HepG2 (cell line): ENCODE measurements at regions not wholly inside any gene's neighbourhood (a gene's known extent, or its start where the extent isn't known, plus 50 kb on each side); places are given as distances from the start of the nearest gene placed in this dataset.

ENCODE experiments used
- ATAC-seq: fragments of 200-7000 bp; cut with Tn5 transposase; 3 replicates; pipeline ENCODE4 v1.9.1; 2020; ENCODE audit warnings: mild to moderate bottlenecking, moderate library complexity
- BruUV-seq: library from RNA; stranded (reverse); fragments of 400-500 nt; replicated peaks from 2 replicates; lab custom pipeline; 2021; lab: Mats Ljungman, UMichigan
- CTCF ChIA-PET: fragments of 300-600 bp; formaldehyde crosslinking; extraction: SDS; loops from one replicate; lab custom pipeline; 2021; ENCODE audit warnings: low total read pairs, inconsistent platforms, low intra/inter-chr PET ratio; lab: Yijun Ruan, JAX
- POLR2A ChIA-PET: fragments of 350-600 bp; sonication (Branson Sonifier 250); formaldehyde crosslinking; loops from one replicate; lab custom pipeline; 2020; ENCODE audit warnings: antibody characterized with exemption, inconsistent platforms; lab: Yijun Ruan, JAX
- DNase-seq: peaks from one replicate; pipeline ENCODE4 v3.0.0-alpha.2; 2015; ENCODE audit warnings: low spot score
- FAIRE-seq: peaks from 3 replicates; lab custom pipeline; 2011; peaks lifted over from hg19 to GRCh38; lab: Jason Lieb, UNC
- H2AFZ ChIP-seq: one replicate; pipeline ENCODE4 v1.6.1; 2011; ENCODE audit warnings: low read length, inconsistent platforms
- H3K27ac ChIP-seq: fragments of 300-600 bp; 3 replicates; pipeline ENCODE4 v1.8.0; 2011; ENCODE audit warnings: mixed run types, mild to moderate bottlenecking, mixed read lengths, low read length, inconsistent platforms; ENCODE audit not compliant: insufficient read depth; ENCODE audit errors: extremely low read length
- H3K27me3 ChIP-seq, 2 experiments: fragments of 200-600 bp in 1 of 2; 2 replicates in 1 of 2; 3 replicates in 1 of 2; pipeline versions ENCODE4 v1.6.0 to v1.8.0; 2011; ENCODE audit warnings: low read length in 2 of 2, mild to moderate bottlenecking in 2 of 2, moderate library complexity in 2 of 2, inconsistent platforms in 1 of 2; ENCODE audit not compliant: insufficient read depth in 2 of 2, control insufficient read depth in 1 of 2
- H3K36me3 ChIP-seq, 2 experiments: fragments of 200-600 bp in 1 of 2; replicated peaks in 1 of 2; 2 replicates in 1 of 2; 3 replicates in 1 of 2; pipeline versions ENCODE4 v1.5.1 to v1.8.0; 2011; ENCODE audit warnings: low read length in 2 of 2, inconsistent platforms in 1 of 2; ENCODE audit not compliant: insufficient read depth in 2 of 2, control insufficient read depth in 1 of 2
- H3K4me1 ChIP-seq: 2 replicates; pipeline ENCODE4 v1.5.1; 2012; ENCODE audit warnings: low read length, inconsistent platforms; ENCODE audit not compliant: insufficient read depth
- H3K4me2 ChIP-seq: 2 replicates; pipeline ENCODE4 v1.6.0; 2011; ENCODE audit warnings: low read depth, low read length, inconsistent platforms
- H3K4me3 ChIP-seq, 3 experiments: fragments of 200-600 bp in 1 of 3; sonication (generic), shearing (Covaris generic) in 1 of 3; replicated peaks in 1 of 3; 2 replicates each; pipeline ENCODE4 v1.5.1; 2011 to 2016; ENCODE audit warnings: low read length in 3 of 3, inconsistent platforms in 2 of 3, low read depth in 2 of 3, mild to moderate bottlenecking in 2 of 3, control low read depth in 1 of 3, mixed read lengths in 1 of 3; ENCODE audit not compliant: insufficient read depth in 1 of 3
- H3K79me2 ChIP-seq: one replicate; pipeline ENCODE4 v1.6.1; 2011; ENCODE audit warnings: low read length, inconsistent platforms; ENCODE audit not compliant: insufficient read depth
- H3K9ac ChIP-seq: 2 replicates; pipeline ENCODE4 v1.6.0; 2011; ENCODE audit warnings: mild to moderate bottlenecking, low read depth, low read length, inconsistent platforms; ENCODE audit not compliant: insufficient read depth
- H3K9me3 ChIP-seq: 2 replicates; pipeline ENCODE4 v1.5.1; 2012; ENCODE audit warnings: mild to moderate bottlenecking, low read length
- H4K20me1 ChIP-seq: 2 replicates; pipeline ENCODE4 v1.6.0; 2011; ENCODE audit warnings: inconsistent platforms, mild to moderate bottlenecking, low read length, moderate library complexity; ENCODE audit not compliant: insufficient read depth
- BRCA1 ChIP-seq: sonication (generic); formaldehyde crosslinking; IDR thresholded peaks from 2 replicates; pipeline ENCODE4 v1.4.0; 2020; ENCODE audit warnings: missing genetic modification reagents
- CBX5 ChIP-seq: sonication (generic); formaldehyde crosslinking; IDR thresholded peaks from 2 replicates; pipeline ENCODE4 v1.4.0; 2020; ENCODE audit warnings: missing genetic modification reagents, borderline replicate concordance
- FIP1L1 ChIP-seq: fragments of 200-400 bp; formaldehyde crosslinking; IDR thresholded peaks from 2 replicates; pipeline ENCODE4 v1.6.1; 2018; ENCODE audit warnings: low read depth, mild to moderate bottlenecking, low read length, moderate library complexity, borderline replicate concordance; ENCODE audit not compliant: insufficient read depth
- LCORL ChIP-seq, 2 experiments: fragments of 450-650 bp in 1 of 2; sonication (generic) in 1 of 2; formaldehyde crosslinking in 1 of 2; IDR thresholded peaks; 2 replicates each; pipeline versions ENCODE4 v1.5.0 to v1.6.1; 2017 to 2020; ENCODE audit warnings: antibody characterized with exemption in 1 of 2, missing genetic modification reagents in 1 of 2
- REL ChIP-seq: sonication (generic); formaldehyde crosslinking; conservative IDR thresholded peaks from 2 replicates; pipeline ENCODE4 v1.8.0; 2022; ENCODE audit warnings: mild to moderate bottlenecking, missing genetic modification reagents, moderate library complexity
- SIX1 ChIP-seq: sonication (generic); formaldehyde crosslinking; IDR thresholded peaks from 2 replicates; pipeline ENCODE4 v1.4.0; 2020; ENCODE audit warnings: missing genetic modification reagents, borderline replicate concordance
- ZNF124 ChIP-seq: sonication (generic); formaldehyde crosslinking; IDR thresholded peaks from 2 replicates; pipeline ENCODE4 v1.4.0; 2020; ENCODE audit warnings: missing genetic modification reagents
- ZNF264 ChIP-seq: sonication (generic); formaldehyde crosslinking; IDR thresholded peaks from 2 replicates; pipeline ENCODE4 v1.4.0; 2020; ENCODE audit warnings: missing genetic modification reagents
- ZNF589 ChIP-seq: sonication (generic); formaldehyde crosslinking; conservative IDR thresholded peaks from 2 replicates; pipeline ENCODE4 v1.8.0; 2022; ENCODE audit warnings: mild to moderate bottlenecking, moderate library complexity, missing genetic modification reagents
- ZNF720 ChIP-seq: sonication (generic); formaldehyde crosslinking; IDR thresholded peaks from 2 replicates; pipeline ENCODE4 v1.4.0; 2020; ENCODE audit warnings: missing genetic modification reagents
- ZNF816 ChIP-seq: sonication (generic); formaldehyde crosslinking; IDR thresholded peaks from 2 replicates; pipeline ENCODE4 v1.8.0; 2022; ENCODE audit warnings: missing genetic modification reagents, mild to moderate bottlenecking, borderline replicate concordance
- ZSCAN12 ChIP-seq: sonication (generic); formaldehyde crosslinking; IDR thresholded peaks from 2 replicates; pipeline ENCODE4 v1.9.0; 2021; ENCODE audit warnings: mild to moderate bottlenecking, missing genetic modification reagents
- WGBS: methylation state at CpG from one replicate; pipeline ENCODE4 v1.1.6; 2017; ENCODE audit warnings: low lambda C conversion rate; 5-methylcytosine and 5-hydroxymethylcytosine counted together
- in situ Hi-C: cut with HindIII; loops from 2 replicates; pipeline ENCODE4 v1.10.0; 2017; ENCODE audit warnings: low pct_unique_long_range_greater_than_20kb; ENCODE audit not compliant: extremely low pct_ligation_motif_present
- intact Hi-C: fragments of 100-400 bp; cut with micrococcal nuclease; formaldehyde crosslinking; loops from one replicate; pipeline ENCODE4 v1.10.0; 2022; ENCODE audit not compliant: unreplicated experiment
- TF ChIP-seq, protein P1 (sequence below): IDR thresholded peaks from 2 replicates; pipeline ENCODE4 v1.6.1; 2016; ENCODE audit warnings: control low read depth
- TF ChIP-seq, protein P2 (sequence below): sonication (generic); formaldehyde crosslinking; IDR thresholded peaks from 2 replicates; pipeline ENCODE4 v1.4.0; 2020; ENCODE audit warnings: missing genetic modification reagents
- TF ChIP-seq, protein P3 (sequence below): sonication (generic); formaldehyde crosslinking; IDR thresholded peaks from 2 replicates; pipeline ENCODE4 v1.4.0; 2020; ENCODE audit warnings: missing genetic modification reagents

DNA sequence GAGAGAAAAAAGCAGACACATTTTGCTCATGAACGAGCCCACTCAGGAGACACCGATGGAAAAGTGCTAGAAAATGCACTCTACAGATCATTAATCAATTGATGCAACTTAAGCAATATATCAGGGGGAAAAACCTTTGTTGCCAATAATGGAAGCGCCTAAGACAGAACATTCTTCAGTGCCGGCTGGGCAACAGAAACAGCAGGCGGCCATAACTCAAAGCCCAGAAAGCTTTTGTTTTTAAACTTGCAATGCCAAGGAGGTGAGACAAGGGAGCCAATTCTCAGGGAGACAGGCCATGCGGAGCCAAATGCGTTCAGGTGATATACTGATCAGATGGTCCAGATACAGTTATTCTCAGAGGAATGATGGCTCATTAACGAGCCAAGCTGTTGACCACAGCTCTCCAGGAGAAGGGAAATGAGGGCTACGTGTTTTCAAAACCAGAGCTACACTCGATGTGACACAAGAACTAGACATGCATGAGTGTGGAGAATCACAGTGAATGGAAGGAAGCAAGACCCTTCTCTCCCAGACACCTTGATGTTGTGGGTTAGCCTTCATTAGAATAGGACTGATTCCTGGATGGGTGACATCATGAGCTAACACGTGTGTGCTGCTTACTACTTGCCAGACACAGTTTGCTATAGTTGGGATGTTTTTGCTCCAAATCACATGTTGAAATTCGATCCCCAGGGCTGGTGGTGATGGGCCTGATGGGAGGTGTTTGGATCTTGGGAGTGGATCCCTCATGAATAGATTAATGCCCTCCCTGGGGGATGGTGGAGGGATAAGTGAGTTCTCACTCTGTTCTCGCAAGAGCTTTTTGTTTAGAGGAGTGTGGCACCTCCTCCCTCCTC is 79.1 kb upstream of the KCNMA1 start:
- WGBS, result 25% methylated on average over 13 of the region's 13 CpGs
- no peak overlapping the region for H3K4me2 ChIP-seq
- no peak overlapping the region for H2AFZ ChIP-seq
- H3K36me3 ChIP-seq, result no peaks in the 10 kb centered on the region
- TF ChIP-seq ZNF264 (CRISPR knock-in tag), result no peak
- no peak for TF ChIP-seq FIP1L1
- TF ChIP-seq ZNF589 (CRISPR knock-in tag), result no peak
- no peak for TF ChIP-seq CBX5 (CRISPR knock-in tag)
- ATAC-seq (no peak), DNase-seq (no peak), FAIRE-seq (no peak)
- no peaks in the 10 kb centered on the region for H3K4me1 ChIP-seq
- no TSS peak for BruUV-seq
- ChIA-PET CTCF (interaction anchor here (1.7 to 2.2 kb wide), 2 partner anchors 40 kb away, joined by 5 to 8 read pairs; no protein-coding TSS in a partner anchor), POLR2A (no interaction called here)
- H3K79me2 ChIP-seq, result no peaks in the 10 kb centered on the region
- no peak overlapping the region for H3K27ac ChIP-seq
- H3K9ac ChIP-seq, result no peak overlapping the region
- no peaks in the 10 kb centered on the region for H3K9me3 ChIP-seq
- intact Hi-C loops, result no loop called here
- no peak overlapping the region for H3K4me3 ChIP-seq
- in situ Hi-C loops, result loop anchor here (5.0 to 10.0 kb wide), 2 partner anchors 46 to 552 kb away; no protein-coding TSS in a partner anchor
- H3K27me3 ChIP-seq, result peaks cover 3 to 16% of the 10 kb centered on the region in 2 experiments; a peak in 4 of 5 replicates
- H4K20me1 ChIP-seq, result no peaks in the 10 kb centered on the region

DNA sequence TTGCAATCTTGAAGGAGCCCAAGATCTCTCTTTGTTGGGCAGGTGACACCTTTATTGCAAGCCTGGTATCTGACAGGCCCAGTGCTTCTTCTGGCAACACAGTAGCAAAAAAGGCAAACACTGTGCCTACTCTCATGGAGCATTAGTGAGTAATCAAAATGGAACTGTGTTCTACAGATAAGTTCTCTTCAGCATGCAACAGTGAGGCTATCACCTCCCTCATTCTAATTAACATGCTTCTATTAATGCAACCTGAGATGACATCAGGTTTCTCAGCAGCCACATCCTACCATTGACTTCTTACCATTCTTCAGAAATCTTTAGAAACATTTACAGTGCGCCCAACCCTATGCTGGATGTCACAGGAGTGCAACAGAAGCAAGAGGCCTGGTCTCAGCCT is 77.9 kb upstream of the KCNMA1 start:
- no TSS peak for BruUV-seq
- H3K9ac ChIP-seq, result no peak overlapping the region
- H3K4me2 ChIP-seq, result no peak overlapping the region
- peaks cover 5 to 25% of the 10 kb centered on the region in 2 experiments for H3K27me3 ChIP-seq
- in situ Hi-C loops (loop anchor here (5.0 to 10.0 kb wide), 2 partner anchors 47 to 551 kb away; no protein-coding TSS in a partner anchor), intact Hi-C loops (loop anchor here (1.0 kb wide), 1 partner anchor 41 kb away; no protein-coding TSS in a partner anchor)
- no peak overlapping the region for H3K27ac ChIP-seq
- no peak overlapping the region for H3K4me3 ChIP-seq
- FAIRE-seq, result no peak
- H3K36me3 ChIP-seq, result no peaks in the 10 kb centered on the region
- no peak overlapping the region for H2AFZ ChIP-seq
- H3K79me2 ChIP-seq, result no peaks in the 10 kb centered on the region
- no peak for DNase-seq
- ChIA-PET CTCF (interaction anchor here (2.2 kb wide), 1 partner anchor 41 kb away, joined by 8 read pairs; no protein-coding TSS in a partner anchor), POLR2A (no interaction called here)
- no peak for ATAC-seq
- 44% methylated on average over 1 of the region's 1 CpG for WGBS
- H3K9me3 ChIP-seq, result no peaks in the 10 kb centered on the region
- H3K4me1 ChIP-seq, result no peaks in the 10 kb centered on the region
- H4K20me1 ChIP-seq, result no peaks in the 10 kb centered on the region
- TF ChIP-seq ZNF816 (CRISPR knock-in tag) (no peak), BRCA1 (CRISPR knock-in tag) (no peak), SIX1 (CRISPR knock-in tag) (no peak), ZNF720 (CRISPR knock-in tag) (no peak), ZSCAN12 (no peak), REL (CRISPR knock-in tag) (no peak), LCORL (IDR thresholded peaks at IDR 0.05) (no peak), LCORL (CRISPR knock-in tag; IDR thresholded peaks at IDR 0.05) (no peak), ZNF124 (CRISPR knock-in tag) (no peak)
- TF ChIP-seq, protein P1, sequence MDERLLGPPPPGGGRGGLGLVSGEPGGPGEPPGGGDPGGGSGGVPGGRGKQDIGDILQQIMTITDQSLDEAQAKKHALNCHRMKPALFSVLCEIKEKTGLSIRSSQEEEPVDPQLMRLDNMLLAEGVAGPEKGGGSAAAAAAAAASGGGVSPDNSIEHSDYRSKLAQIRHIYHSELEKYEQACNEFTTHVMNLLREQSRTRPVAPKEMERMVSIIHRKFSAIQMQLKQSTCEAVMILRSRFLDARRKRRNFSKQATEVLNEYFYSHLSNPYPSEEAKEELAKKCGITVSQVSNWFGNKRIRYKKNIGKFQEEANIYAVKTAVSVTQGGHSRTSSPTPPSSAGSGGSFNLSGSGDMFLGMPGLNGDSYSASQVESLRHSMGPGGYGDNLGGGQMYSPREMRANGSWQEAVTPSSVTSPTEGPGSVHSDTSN (CRISPR knock-in tag), result no peak
- TF ChIP-seq, protein P2, sequence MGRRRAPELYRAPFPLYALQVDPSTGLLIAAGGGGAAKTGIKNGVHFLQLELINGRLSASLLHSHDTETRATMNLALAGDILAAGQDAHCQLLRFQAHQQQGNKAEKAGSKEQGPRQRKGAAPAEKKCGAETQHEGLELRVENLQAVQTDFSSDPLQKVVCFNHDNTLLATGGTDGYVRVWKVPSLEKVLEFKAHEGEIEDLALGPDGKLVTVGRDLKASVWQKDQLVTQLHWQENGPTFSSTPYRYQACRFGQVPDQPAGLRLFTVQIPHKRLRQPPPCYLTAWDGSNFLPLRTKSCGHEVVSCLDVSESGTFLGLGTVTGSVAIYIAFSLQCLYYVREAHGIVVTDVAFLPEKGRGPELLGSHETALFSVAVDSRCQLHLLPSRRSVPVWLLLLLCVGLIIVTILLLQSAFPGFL (CRISPR knock-in tag), result no peak
- TF ChIP-seq, protein P3, sequence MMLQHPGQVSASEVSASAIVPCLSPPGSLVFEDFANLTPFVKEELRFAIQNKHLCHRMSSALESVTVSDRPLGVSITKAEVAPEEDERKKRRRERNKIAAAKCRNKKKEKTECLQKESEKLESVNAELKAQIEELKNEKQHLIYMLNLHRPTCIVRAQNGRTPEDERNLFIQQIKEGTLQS (CRISPR knock-in tag), result no peak
